ENCODE measurements at regions not wholly inside any gene's neighbourhood (a gene's known extent, or its start where the extent isn't known, plus 50 kb on each side); places are given as distances from the start of the nearest gene placed in this dataset.

DNA sequence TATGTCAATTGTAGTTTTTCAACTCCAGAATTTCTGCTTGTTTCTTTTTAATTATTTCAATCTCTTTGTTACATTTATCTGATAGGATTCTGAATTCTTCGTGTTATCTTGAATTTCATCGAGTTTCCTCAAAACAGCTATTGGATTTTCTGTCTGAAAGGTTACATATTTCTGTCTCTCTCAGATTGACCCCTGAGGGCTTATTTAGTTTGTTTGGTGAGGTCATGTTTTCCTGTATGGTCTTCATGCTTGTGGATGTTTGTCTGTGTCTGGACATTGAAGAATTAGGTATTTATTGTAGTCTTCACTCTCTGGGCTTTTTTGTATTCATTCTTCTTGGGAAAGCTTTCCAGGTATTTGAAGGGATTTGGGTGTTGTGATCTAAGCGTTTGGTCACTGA, 85.6 kb downstream of the SNAPC1 start:
- DNase-seq, result no peak

GRCh38 chr14:61854898-61855297, 92.7 kb downstream of the SNAPC1 start:
- DNase-seq, result no peak

DNA sequence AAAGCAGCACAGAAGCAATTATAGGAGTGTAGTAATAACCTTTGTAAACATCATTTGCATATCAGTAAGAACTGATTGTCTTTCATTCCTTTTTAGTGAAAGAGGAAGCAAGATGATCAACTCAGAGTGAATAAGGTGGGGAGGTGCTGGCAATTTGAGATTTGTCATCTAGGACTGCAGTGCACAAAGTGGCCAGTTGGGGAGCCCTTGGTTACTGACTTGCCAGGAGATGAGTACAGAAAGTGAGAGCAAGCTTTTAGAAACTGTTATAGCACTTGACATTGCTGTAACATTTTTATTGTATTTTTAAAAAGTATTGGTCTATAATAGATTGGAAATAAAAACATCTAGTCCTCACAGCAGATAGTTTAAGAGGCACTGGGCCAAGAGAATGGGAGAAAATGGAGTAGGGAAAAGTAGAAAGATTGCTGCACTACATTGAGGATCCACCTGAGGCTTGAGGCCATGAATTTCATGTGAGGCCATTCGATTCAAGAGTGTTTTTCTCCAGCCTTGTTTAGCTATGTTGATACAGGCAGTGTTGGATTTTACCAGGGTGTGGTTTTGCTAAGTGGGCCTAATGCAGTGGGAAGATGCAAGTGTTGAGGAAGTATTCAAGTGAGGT, 98.2 kb downstream of the SNAPC1 start:
- peak; percentile 40 for DNase-seq

- DNase-seq, result no peak
These were observed 99.2 kb downstream of the SNAPC1 start for GRCh38 chr14:61861320-61861865.

- DNase-seq, result no peak
These were observed 102.2 kb downstream of the SNAPC1 start for GRCh38 chr14:61864329-61864898.

GRCh38 chr14:61866932-61867920, 105.0 kb downstream of the SNAPC1 start:
- DNase-seq, result no peak

GRCh38 chr14:61868846-61869245, 106.6 kb downstream of the SNAPC1 start:
- no peak for DNase-seq

DNA sequence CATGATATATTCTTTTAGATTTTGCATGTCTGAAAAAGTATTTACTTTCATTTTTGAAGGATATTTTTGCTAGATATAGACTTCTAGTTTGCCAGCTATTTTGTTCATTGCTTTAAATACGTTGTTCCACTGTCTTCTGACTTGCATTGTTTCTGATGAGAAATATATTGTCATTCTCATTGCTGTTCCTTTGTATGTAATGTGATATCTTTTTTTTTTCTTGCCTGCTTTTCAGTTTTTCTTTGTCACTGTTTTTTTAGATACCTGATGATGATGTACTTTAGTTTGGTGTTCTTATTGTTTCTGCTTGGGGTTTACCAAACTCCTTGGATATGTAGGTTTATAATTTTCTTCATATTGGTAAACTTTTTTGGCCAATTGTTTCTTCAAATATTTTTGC, 107.9 kb downstream of the SNAPC1 start:
- DNase-seq, result no peak

DNA sequence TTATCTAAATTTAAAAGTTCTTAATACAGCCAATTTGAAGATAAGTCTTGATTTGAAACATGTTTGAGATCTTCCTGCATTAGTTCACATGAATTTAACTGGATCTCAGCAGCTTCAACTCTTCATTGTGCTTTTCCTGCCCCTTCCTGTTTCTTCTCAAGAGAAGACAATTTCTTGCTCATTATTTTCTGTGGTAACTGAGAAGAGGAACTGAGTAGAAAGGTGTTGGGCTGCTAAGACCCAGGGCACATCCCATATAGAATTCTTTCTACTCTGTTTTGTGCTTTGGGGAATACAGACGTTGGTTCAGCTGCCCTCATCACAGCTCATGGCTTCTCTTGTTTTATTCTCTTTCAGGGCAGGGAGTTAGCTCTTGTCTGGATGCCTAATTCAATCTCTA, 110.2 kb downstream of the SNAPC1 start:
- DNase-seq, result no peak

- no peak for DNase-seq
These were observed 113.3 kb downstream of the SNAPC1 start for GRCh38 chr14:61875483-61875882.

GRCh38 chr14:61876362-61877034, 114.3 kb downstream of the SNAPC1 start:
- no peak for DNase-seq

GRCh38 chr14:61877035-61877390, 114.8 kb downstream of the SNAPC1 start:
- DNase-seq, result no peak

GRCh38 chr14:61877768-61878167, 115.5 kb downstream of the SNAPC1 start:
- no peak for DNase-seq

- DNase-seq, result no peak
These were observed 116.7 kb downstream of the SNAPC1 start for GRCh38 chr14:61878931-61879330.

DNA sequence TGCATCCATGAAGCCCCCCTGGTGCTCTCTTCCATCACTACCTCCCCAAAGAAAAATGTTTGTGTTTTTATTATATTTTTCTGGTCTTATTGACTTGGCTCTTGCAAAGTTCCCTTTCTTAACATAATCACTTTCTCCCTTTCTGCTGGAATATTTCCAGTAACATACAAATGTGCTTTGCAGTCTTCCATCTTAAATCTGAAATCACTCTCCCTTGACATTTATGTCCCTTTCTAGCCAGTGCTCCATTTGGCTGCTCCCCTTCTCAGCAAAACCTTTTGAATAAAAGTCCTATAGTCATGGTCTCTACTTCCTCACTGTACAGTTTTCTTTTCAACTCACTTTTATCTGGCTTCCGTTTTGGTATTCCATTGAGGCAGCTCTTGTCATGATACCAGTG, 118.8 kb downstream of the SNAPC1 start:
- no peak for DNase-seq

DNA sequence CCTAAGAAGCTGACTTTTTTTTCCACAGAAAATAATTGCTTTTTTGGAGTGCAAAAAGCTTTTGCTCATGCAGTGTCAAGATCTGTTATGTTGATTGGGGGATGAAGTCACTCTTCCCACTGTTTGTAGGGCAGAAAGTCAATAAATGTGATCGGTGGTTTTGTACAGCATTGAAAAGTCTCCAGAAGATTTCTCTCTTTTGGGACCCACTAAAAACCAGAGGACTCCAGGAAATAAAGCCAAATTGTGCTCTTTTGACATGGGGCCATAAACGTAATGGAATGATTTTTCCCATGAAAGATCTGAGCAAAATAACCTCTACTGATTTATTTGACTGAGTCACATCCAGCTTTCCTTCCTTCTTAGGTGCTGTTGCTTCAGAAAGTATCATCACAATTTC, 122.5 kb downstream of the SNAPC1 start:
- no peak for DNase-seq

- no peak for DNase-seq
These were observed 123.2 kb downstream of the SNAPC1 start for GRCh38 chr14:61885203-61885961.

DNA sequence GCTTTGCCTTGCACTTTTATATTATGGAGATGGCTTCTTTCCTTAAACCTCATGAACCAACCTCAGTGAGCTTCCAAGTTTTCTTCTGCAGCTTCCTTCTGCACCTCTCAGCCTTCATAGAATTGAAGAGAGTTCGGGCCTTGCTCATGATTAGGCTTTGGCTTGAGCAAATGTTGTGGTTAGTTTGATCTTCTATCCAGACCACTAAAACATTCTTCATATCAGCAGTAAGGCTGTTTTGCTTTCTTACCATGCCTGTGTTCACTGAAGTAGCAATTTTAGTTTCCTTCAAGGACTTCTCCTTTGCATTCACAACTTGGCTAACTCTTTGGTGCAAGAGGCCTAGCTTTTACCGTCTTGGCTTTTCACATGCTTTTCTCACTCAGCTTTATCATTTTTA, 125.4 kb downstream of the SNAPC1 start:
- no peak for DNase-seq

GRCh38 chr14:61889914-61890351, 127.7 kb downstream of the SNAPC1 start:
- no peak for DNase-seq

GRCh38 chr14:61891170-61891569, 128.9 kb downstream of the SNAPC1 start:
- no peak for DNase-seq

DNA sequence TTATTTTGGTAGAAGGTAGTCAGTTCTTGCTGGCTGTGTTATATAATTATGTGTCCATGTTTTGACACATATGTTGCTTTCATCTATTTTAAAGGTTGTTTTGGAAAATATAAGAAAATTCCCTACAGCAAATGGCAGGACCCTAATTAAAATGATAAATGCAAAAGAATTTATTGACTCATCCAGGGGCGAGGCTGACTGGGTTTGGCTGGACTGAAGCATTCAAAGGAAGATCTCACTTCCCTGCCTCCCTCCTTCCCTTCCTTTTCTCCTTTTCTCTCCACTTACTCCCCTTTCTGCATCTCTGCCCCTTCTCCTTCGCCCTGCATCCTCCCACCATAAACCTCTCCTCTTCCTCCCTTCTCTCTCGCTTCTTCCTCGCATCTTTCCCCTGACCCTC, 129.6 kb downstream of the SNAPC1 start:
- no peak for DNase-seq

GRCh38 chr14:61893371-61893940, 131.2 kb downstream of the SNAPC1 start:
- no peak for DNase-seq
